ENCODE measurements at regions not wholly inside any gene's neighbourhood (a gene's known extent, or its start where the extent isn't known, plus 50 kb on each side); places are given as distances from the start of the nearest gene placed in this dataset.

GRCh38 chr1:30527511-30528140 lies 195.8 kb downstream of the MATN1 start:
- ATAC-seq = no peak
- TF ChIP-seq CREB5 (CRISPR knock-in tag; IDR thresholded peaks at IDR 0.05; ENCODE audit: low read depth) (no peak), POU6F1 (CRISPR knock-in tag; IDR thresholded peaks at IDR 0.05; ENCODE audit: borderline replicate concordance, low read depth) (no peak), ZFP3 (CRISPR knock-in tag; IDR thresholded peaks at IDR 0.05) (no peak), RARB (CRISPR knock-in tag; IDR thresholded peaks at IDR 0.05) (no peak), TCF4 (CRISPR knock-in tag; IDR thresholded peaks at IDR 0.05; ENCODE audit: borderline replicate concordance) (no peak)

GRCh38 chr1:30526652-30527345 lies 196.6 kb downstream of the MATN1 start:
- no peak for ATAC-seq

GRCh38 chr1:30525971-30526651 lies 197.3 kb downstream of the MATN1 start:
- TF ChIP-seq POU6F1 (CRISPR knock-in tag; IDR thresholded peaks at IDR 0.05; ENCODE audit: borderline replicate concordance, low read depth) (no peak), BACH2 (CRISPR knock-in tag; IDR thresholded peaks at IDR 0.05; ENCODE audit: borderline replicate concordance) (no peak), OSR1 (CRISPR knock-in tag; IDR thresholded peaks at IDR 0.05) (no peak), TSHZ2 (CRISPR knock-in tag; IDR thresholded peaks at IDR 0.05) (no peak), ZFP3 (CRISPR knock-in tag; IDR thresholded peaks at IDR 0.05) (no peak), CSDC2 (CRISPR knock-in tag; IDR thresholded peaks at IDR 0.05) (no peak), ZFP30 (CRISPR knock-in tag; IDR thresholded peaks at IDR 0.05) (no peak), ZNF70 (CRISPR knock-in tag; IDR thresholded peaks at IDR 0.05) (no peak)
- ATAC-seq = no peak

More at GRCh38 chr1:30526652-30527345, 196.6 kb downstream of the MATN1 start:
- TF ChIP-seq TOX (CRISPR knock-in tag; IDR thresholded peaks at IDR 0.05; ENCODE audit: borderline replicate concordance) = no peak
- TF ChIP-seq OSR1 (CRISPR knock-in tag; IDR thresholded peaks at IDR 0.05) = no peak
- no peak for TF ChIP-seq ZNF565 (CRISPR knock-in tag; conservative IDR thresholded peaks at IDR 0.05; ENCODE audit: low read depth)
- TF ChIP-seq CSDC2 (CRISPR knock-in tag; IDR thresholded peaks at IDR 0.05) = no peak
- no peak for TF ChIP-seq POU6F1 (CRISPR knock-in tag; IDR thresholded peaks at IDR 0.05; ENCODE audit: borderline replicate concordance, low read depth)
- TF ChIP-seq ZNF70 (CRISPR knock-in tag; IDR thresholded peaks at IDR 0.05) = no peak
- no peak for TF ChIP-seq TCF4 (CRISPR knock-in tag; IDR thresholded peaks at IDR 0.05; ENCODE audit: borderline replicate concordance)
- no peak for TF ChIP-seq ARNTL (CRISPR knock-in tag; IDR thresholded peaks at IDR 0.05; ENCODE audit: borderline replicate concordance, low read depth)
- TF ChIP-seq PPARA (CRISPR knock-in tag; IDR thresholded peaks at IDR 0.05; ENCODE audit: borderline replicate concordance) = no peak
- no peak for TF ChIP-seq ESRRG (CRISPR knock-in tag; IDR thresholded peaks at IDR 0.05)
- TF ChIP-seq BACH2 (CRISPR knock-in tag; IDR thresholded peaks at IDR 0.05; ENCODE audit: borderline replicate concordance) = no peak
- TF ChIP-seq ZC3H10 (CRISPR knock-in tag; IDR thresholded peaks at IDR 0.05) = no peak
- TF ChIP-seq ZNF8 (CRISPR knock-in tag; IDR thresholded peaks at IDR 0.05) = no peak
- TF ChIP-seq SNAI2 (CRISPR knock-in tag; IDR thresholded peaks at IDR 0.05) = no peak
